ENCODE measurements at regions not wholly inside any gene's neighbourhood (a gene's known extent, or its start where the extent isn't known, plus 50 kb on each side); places are given as distances from the start of the nearest gene placed in this dataset.
A peak's percentile ranks its signal among the peaks of the same experiment; 100 is the strongest.

DNA sequence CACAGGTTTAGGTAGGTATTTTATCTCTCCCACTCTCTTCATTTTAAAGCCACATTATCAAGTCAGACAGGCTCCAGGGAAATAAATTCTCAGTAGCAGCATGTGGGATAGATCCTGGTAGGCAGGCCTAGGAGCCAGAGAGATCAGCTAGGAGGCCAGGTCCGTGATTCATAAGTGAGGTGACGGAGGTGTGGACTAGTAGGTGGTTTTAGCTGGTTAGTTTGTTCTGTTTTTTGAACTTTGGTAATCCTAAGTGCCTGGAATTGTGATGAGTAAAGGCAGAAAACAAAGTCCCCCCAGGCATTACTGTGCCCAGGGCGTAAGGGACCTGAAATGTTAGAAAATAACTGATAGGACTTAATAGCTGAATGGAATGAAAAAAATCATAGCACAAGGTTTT lies 53.6 kb upstream of the E2F3 start:
- intact Hi-C loops (cut with micrococcal nuclease; ENCODE audit: unreplicated experiment), result no loop called here
- POLR2A ChIA-PET (ENCODE audit: low non-redundant PET), result interaction anchor here (0.5 kb wide), 1 partner anchor 11 kb away, joined by 3 read pairs; no protein-coding TSS in a partner anchor
- Histone ChIP-seq H3K27me3 (replicated peaks; ENCODE audit: insufficient read depth, low read depth, low read length, poor library complexity) (no peaks in the 10 kb centered on the region), H3K4me1 (ENCODE audit: insufficient read depth, low read length, poor library complexity, severe bottlenecking) (no peaks in the 10 kb centered on the region), H3K4me3 (ENCODE audit: low read depth, low read length, poor library complexity, severe bottlenecking) (no peak overlapping the region), H3K9me3 (ENCODE audit: low read depth, low read length, poor library complexity, severe bottlenecking) (peaks cover 4% of the 10 kb centered on the region), H3K27ac (ENCODE audit: low read depth, low read length, poor library complexity, severe bottlenecking) (no peak overlapping the region), H3K36me3 (ENCODE audit: insufficient read depth, low read length, poor library complexity, severe bottlenecking) (no peaks in the 10 kb centered on the region)
- no TSS peak for BruUV-seq (replicated peaks)
- CTCF ChIA-PET, result no interaction called here
- TF ChIP-seq EZH2 (IDR thresholded peaks at IDR 0.05; ENCODE audit: borderline replicate concordance, low read depth, low read length, poor library complexity, severe bottlenecking), result no peak
- TF ChIP-seq, protein P1, sequence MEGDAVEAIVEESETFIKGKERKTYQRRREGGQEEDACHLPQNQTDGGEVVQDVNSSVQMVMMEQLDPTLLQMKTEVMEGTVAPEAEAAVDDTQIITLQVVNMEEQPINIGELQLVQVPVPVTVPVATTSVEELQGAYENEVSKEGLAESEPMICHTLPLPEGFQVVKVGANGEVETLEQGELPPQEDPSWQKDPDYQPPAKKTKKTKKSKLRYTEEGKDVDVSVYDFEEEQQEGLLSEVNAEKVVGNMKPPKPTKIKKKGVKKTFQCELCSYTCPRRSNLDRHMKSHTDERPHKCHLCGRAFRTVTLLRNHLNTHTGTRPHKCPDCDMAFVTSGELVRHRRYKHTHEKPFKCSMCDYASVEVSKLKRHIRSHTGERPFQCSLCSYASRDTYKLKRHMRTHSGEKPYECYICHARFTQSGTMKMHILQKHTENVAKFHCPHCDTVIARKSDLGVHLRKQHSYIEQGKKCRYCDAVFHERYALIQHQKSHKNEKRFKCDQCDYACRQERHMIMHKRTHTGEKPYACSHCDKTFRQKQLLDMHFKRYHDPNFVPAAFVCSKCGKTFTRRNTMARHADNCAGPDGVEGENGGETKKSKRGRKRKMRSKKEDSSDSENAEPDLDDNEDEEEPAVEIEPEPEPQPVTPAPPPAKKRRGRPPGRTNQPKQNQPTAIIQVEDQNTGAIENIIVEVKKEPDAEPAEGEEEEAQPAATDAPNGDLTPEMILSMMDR (conservative IDR thresholded peaks at IDR 0.05; ENCODE audit: low read depth, low read length), result no peak
- no peak for DNase-seq (ENCODE audit: low spot score)

DNA sequence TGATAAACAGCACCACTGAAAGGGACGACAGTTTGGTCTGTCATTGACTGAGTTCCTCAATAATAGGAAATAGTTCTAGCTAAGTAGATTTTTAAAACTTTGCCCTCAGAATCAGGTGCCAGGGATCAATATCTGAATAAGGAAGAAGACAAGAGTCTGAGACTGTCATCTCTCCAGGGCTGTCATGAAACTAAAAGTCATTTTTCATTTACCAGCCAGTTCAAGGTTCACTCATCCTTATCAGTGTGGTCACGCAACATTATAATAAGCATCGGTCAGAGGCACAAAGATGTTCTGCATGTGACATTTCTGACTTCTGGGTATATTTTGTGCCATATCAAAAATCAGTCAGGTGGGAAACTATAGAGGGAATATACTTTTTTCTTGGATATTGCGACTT lies 52.5 kb upstream of the E2F3 start:
- Histone ChIP-seq H3K27ac (ENCODE audit: low read depth, low read length, poor library complexity, severe bottlenecking) (no peak overlapping the region), H3K36me3 (ENCODE audit: insufficient read depth, low read length, poor library complexity, severe bottlenecking) (no peaks in the 10 kb centered on the region), H3K4me1 (ENCODE audit: insufficient read depth, low read length, poor library complexity, severe bottlenecking) (no peaks in the 10 kb centered on the region), H3K9me3 (ENCODE audit: low read depth, low read length, poor library complexity, severe bottlenecking) (peaks cover 7% of the 10 kb centered on the region), H3K4me3 (ENCODE audit: low read depth, low read length, poor library complexity, severe bottlenecking) (no peak overlapping the region), H3K27me3 (replicated peaks; ENCODE audit: insufficient read depth, low read depth, low read length, poor library complexity) (no peaks in the 10 kb centered on the region)
- CTCF ChIA-PET, result no interaction called here
- no TSS peak for BruUV-seq (replicated peaks)
- DNase-seq (ENCODE audit: low spot score), result no peak
- POLR2A ChIA-PET (ENCODE audit: low non-redundant PET), result no interaction called here
- TF ChIP-seq EZH2 (IDR thresholded peaks at IDR 0.05; ENCODE audit: borderline replicate concordance, low read depth, low read length, poor library complexity, severe bottlenecking), result no peak
- TF ChIP-seq, protein P1 (conservative IDR thresholded peaks at IDR 0.05; ENCODE audit: low read depth, low read length), result no peak
- intact Hi-C loops (cut with micrococcal nuclease; ENCODE audit: unreplicated experiment), result no loop called here

DNA sequence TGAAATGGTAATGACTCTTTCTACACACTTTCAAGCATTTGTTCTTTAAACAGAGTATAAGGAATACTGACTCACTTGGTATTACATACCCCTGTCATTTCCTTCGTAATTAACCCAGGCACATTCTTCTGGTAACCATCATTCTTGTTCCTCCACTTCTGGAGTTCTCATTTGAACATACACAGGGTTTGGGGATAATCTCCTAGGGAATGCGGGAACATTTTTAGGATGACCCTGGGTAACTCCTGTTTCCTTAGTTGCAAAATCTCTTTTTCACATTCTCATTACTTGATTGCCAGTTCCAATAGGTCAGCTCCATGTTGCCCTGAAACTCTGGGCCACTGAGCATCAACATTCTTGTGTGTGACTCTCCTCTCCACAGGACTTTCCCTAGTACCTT lies 51.5 kb upstream of the E2F3 start:
- ChIA-PET POLR2A (ENCODE audit: low non-redundant PET) (no interaction called here), CTCF (no interaction called here)
- DNase-seq (ENCODE audit: low spot score), result peak; percentile 12
- BruUV-seq (replicated peaks), result no TSS peak
- Histone ChIP-seq H3K27me3 (replicated peaks; ENCODE audit: insufficient read depth, low read depth, low read length, poor library complexity) (no peaks in the 10 kb centered on the region), H3K4me1 (ENCODE audit: insufficient read depth, low read length, poor library complexity, severe bottlenecking) (no peaks in the 10 kb centered on the region), H3K36me3 (ENCODE audit: insufficient read depth, low read length, poor library complexity, severe bottlenecking) (no peaks in the 10 kb centered on the region), H3K27ac (ENCODE audit: low read depth, low read length, poor library complexity, severe bottlenecking) (no peak overlapping the region), H3K4me3 (ENCODE audit: low read depth, low read length, poor library complexity, severe bottlenecking) (no peak overlapping the region), H3K9me3 (ENCODE audit: low read depth, low read length, poor library complexity, severe bottlenecking) (peaks cover 7% of the 10 kb centered on the region)
- intact Hi-C loops (cut with micrococcal nuclease; ENCODE audit: unreplicated experiment), result no loop called here
- TF ChIP-seq EZH2 (IDR thresholded peaks at IDR 0.05; ENCODE audit: borderline replicate concordance, low read depth, low read length, poor library complexity, severe bottlenecking), result no peak
- TF ChIP-seq, protein P1 (conservative IDR thresholded peaks at IDR 0.05; ENCODE audit: low read depth, low read length), result no peak
